SH-SY5Y (cell line): ENCODE measurements at regions not wholly inside any gene's neighbourhood (a gene's known extent, or its start where the extent isn't known, plus 50 kb on each side); places are given as distances from the start of the nearest gene placed in this dataset.

Experiments
- GATA2 ChIP-seq: IDR thresholded peaks from 2 replicates; pipeline ENCODE4 v1.6.1; 2011; ENCODE audit warnings: mild to moderate bottlenecking, low read depth, low read length
- GATA3 ChIP-seq: IDR thresholded peaks from 2 replicates; pipeline ENCODE4 v1.6.1; 2011; ENCODE audit warnings: low read depth, mild to moderate bottlenecking, low read length, moderate library complexity

- TF ChIP-seq GATA3: no peak
- TF ChIP-seq GATA2: no peak
These were observed 207.7 kb upstream of the DACH1 start for GRCh38 chr13:72074663-72075062.
